Fibroblast of skin of right quadriceps (primary cell): ENCODE measurements at regions not wholly inside any gene's neighbourhood (a gene's known extent, or its start where the extent isn't known, plus 50 kb on each side); places are given as distances from the start of the nearest gene placed in this dataset.
A peak's percentile ranks its signal among the peaks of the same experiment; 100 is the strongest.
"Not testable (repeated sequence)": the region's sequence is repeated elsewhere in the genome, so short reads cannot be mapped to it uniquely, and the experiment has no call there.

Source experiments
- DNase-seq: peaks from one replicate; pipeline ENCODE4 v3.0.0-alpha.2; 2013

- DNase-seq: not testable (repeated sequence)
Observed at GRCh38 chr4:34335556-34335955, 1908.8 kb downstream of the ARAP2 start.

DNA sequence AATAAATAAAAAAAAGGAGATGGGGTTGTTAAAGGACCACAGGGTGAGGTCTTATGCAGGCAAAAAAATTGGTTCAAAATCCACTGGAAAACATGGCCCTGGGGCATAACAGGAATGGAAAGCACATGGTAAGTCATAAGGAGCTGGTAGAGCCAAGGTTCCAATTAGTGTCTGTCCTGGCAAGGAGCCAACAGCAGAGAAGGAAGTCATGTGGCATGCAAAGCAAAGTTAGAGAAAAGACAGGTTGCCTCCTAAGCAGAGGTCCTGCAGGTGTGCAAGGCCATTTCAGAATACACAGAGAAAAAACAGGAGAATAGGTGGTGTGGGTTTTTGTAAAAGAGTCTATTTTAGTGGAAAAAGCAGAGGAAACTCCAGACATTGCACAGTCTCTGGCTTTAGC, 1881.7 kb downstream of the ARAP2 start:
- DNase-seq: no peak

DNA sequence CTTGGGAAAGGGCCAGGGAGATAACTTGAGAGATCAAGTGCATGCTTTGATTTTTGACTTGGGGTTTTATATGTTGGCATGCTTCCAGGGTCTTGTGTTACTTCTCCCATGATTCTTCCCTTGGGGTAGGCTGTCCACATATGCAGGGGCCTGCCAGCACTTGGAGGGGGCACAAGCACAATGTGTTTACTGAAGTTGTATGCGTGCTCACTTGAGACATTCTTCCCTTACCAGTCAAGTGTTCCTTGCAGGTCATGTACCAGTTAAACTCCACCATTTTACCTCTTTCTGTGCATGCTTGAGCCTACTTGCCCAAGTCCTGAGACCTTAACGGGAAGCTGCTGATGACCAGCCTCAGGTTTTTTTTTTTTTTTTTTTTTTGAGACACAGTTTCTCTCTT, 1880.5 kb downstream of the ARAP2 start:
- no peak for DNase-seq

DNA sequence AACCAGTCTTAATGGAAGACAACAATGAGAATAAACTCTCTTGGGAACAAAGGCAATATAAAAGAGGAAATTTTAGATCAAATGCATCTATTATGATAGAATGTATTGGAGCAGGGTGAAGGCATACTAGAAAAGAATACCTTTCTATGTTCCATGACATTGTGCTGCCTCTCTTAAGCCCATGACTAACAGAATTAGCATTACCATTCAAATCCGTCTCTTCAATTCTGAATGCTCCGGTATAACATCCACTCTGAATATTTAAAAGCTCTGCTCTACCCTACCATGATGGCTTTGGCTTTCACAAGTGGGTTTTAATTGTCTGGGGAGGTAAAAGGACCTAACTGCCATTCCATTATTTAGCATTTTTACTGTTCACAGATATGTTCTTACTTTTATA, 1878.4 kb downstream of the ARAP2 start:
- DNase-seq: no peak

GRCh38 chr4:34371676-34372075, 1872.6 kb downstream of the ARAP2 start:
- no peak for DNase-seq

- DNase-seq: no peak
Observed at GRCh38 chr4:34372815-34373214, 1871.5 kb downstream of the ARAP2 start.

GRCh38 chr4:34373456-34373855, 1870.9 kb downstream of the ARAP2 start:
- no peak for DNase-seq

GRCh38 chr4:34412233-34412632, 1832.1 kb downstream of the ARAP2 start:
- DNase-seq: no peak

DNA sequence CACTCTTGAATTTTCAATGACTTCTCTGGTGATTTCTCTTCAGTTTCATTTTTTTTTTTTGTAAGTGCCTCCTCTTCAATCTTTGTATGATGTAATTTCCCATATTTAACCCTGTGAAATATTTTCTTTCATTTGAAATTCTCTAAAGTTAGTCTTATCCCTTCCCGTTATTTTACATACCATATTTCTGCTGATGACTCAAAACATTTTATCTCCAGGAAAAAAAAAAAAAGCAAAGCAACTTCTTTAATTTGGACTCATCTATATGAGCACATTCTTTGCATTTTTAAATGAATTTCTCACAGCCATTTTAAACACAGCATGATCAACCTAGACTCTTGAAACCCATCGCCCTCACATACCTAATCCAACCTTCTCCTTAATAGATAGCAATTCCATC, 1831.4 kb downstream of the ARAP2 start:
- DNase-seq: peak; percentile 37

- DNase-seq: no peak
Observed at GRCh38 chr4:34417160-34417559, 1827.2 kb downstream of the ARAP2 start.

GRCh38 chr4:34419871-34420270, 1824.4 kb downstream of the ARAP2 start:
- no peak for DNase-seq

GRCh38 chr4:34422472-34423175, 1821.7 kb downstream of the ARAP2 start:
- DNase-seq: peak; percentile 27

- no peak for DNase-seq
Observed at GRCh38 chr4:34432706-34433105, 1811.6 kb downstream of the ARAP2 start.

DNA sequence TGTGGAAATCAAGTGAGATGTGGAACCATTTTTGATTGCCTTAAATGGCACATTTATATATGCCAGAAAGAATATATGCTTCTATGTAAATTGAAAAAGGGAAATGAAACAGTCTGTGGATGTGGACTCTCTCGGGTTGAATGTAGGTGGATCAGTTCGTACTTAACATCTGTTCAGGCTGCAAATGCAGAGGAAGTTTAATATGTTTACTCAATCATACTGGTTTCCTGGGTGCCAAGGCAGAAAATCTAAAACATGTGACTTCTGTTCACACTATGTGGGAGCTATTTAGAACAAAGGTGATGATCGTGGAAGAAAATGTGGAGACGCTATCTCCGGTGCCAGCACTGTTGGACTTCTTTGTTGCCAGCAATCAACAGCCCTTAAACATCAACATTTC, 1809.9 kb downstream of the ARAP2 start:
- DNase-seq: not testable (repeated sequence)

- DNase-seq: no peak
Observed at GRCh38 chr4:34464196-34464595, 1780.1 kb downstream of the ARAP2 start.

GRCh38 chr4:34466411-34466810, 1777.9 kb downstream of the ARAP2 start:
- no peak for DNase-seq

DNA sequence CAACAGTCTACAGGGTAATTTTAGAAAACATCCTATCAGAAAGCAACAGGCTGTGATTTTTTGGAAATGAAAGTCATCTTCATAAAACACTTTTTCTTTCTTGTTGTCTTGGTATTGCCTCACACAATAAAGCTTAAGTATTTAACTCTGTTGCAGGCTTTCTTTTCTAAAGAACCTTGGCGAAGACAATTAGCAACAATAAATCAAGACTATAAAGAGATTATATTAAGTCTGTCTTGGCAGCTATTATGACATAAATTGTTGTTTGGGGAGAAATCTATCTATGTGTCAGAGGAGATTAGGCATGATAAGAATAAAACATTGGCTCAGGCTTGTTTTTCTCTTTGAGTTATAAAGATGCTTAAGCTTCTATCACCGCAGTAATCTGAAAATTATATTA, 1774.8 kb downstream of the ARAP2 start:
- no peak for DNase-seq

DNA sequence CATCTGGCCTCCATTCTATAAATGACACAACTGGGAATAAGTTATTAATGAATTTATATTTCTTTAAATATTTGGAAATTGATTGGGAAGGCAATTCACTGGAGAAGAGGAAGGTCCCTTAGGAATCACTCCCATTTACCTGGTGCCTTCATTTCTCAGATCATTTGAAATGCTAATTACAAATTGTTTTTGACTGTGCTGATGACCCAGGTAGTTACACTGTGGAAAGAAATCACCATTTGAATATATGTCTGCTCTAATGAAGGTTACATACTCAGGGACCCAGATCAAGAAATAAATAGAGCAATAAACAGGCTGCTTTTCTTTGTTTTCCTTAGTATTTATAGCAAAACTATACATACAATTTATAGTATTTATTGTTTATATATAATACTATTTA, 1759.1 kb downstream of the ARAP2 start:
- DNase-seq: no peak

GRCh38 chr4:34486461-34487363, 1757.6 kb downstream of the ARAP2 start:
- DNase-seq: no peak

GRCh38 chr4:34492414-34492813, 1751.9 kb downstream of the ARAP2 start:
- no peak for DNase-seq

GRCh38 chr4:34502086-34502485, 1742.2 kb downstream of the ARAP2 start:
- no peak for DNase-seq

DNA sequence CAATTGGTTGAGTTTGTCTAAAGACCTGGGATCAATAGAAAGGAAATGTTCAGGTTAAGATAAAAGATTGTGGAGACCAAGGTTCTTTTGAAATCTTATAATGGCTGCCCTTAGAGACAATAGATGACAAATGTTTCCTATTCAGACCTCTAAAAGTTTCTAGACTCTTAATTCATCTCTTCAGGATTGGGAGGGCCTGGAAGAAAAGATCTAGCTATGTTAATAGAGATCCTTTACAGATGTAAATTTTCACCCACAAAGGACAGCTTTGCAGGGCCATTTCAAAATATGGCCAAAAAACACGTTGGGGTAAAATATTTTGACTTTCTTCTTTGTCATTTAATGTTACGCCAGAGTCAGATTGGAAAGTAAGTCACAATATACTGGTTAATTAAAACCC, 1739.6 kb downstream of the ARAP2 start:
- not testable (repeated sequence) for DNase-seq

GRCh38 chr4:34506511-34507092, 1737.7 kb downstream of the ARAP2 start:
- not testable (repeated sequence) for DNase-seq

GRCh38 chr4:34512616-34513015, 1731.7 kb downstream of the ARAP2 start:
- DNase-seq: no peak
